ENCODE measurements at regions not wholly inside any gene's neighbourhood (a gene's known extent, or its start where the extent isn't known, plus 50 kb on each side); places are given as distances from the start of the nearest gene placed in this dataset.

DNA sequence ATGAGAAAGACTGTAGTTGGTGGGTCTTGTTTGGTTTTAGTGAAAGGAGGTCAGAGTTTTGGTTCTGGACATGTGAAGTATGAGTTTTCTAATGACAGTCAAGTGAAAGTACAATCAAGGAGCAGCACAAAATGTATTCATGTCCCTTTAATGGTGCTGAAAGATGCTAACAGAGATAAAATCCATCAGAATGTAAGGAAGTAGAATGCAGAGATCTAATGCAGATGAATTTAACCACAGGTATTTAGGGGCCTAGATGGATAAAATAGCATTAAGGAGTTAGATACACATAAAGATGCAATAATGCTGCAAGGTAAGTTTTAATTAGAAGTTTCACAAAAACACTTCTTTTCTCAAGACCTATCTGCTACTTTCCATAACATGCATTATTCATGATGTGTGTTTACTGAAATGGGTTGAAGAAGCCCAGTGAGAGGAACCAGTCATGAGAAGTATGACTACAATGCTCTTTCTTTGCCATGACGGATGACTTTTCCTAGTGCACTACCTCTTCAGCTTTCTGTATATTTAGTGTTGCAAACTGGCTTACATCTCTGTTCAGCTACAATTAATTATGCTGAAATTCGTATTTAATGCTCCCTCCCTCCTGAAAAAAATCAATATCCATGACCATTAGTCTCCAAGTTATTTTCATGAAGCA is 222.9 kb upstream of the HTR2A start:
- TF ChIP-seq, protein P1, sequence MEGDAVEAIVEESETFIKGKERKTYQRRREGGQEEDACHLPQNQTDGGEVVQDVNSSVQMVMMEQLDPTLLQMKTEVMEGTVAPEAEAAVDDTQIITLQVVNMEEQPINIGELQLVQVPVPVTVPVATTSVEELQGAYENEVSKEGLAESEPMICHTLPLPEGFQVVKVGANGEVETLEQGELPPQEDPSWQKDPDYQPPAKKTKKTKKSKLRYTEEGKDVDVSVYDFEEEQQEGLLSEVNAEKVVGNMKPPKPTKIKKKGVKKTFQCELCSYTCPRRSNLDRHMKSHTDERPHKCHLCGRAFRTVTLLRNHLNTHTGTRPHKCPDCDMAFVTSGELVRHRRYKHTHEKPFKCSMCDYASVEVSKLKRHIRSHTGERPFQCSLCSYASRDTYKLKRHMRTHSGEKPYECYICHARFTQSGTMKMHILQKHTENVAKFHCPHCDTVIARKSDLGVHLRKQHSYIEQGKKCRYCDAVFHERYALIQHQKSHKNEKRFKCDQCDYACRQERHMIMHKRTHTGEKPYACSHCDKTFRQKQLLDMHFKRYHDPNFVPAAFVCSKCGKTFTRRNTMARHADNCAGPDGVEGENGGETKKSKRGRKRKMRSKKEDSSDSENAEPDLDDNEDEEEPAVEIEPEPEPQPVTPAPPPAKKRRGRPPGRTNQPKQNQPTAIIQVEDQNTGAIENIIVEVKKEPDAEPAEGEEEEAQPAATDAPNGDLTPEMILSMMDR (IDR thresholded peaks at IDR 0.05) = no peak
- no peak for TF ChIP-seq POLR2A (IDR thresholded peaks at IDR 0.05)

Data from heart left ventricle (tissue), 13 donors.